ENCODE measurements at regions not wholly inside any gene's neighbourhood (a gene's known extent, or its start where the extent isn't known, plus 50 kb on each side); places are given as distances from the start of the nearest gene placed in this dataset.

DNA sequence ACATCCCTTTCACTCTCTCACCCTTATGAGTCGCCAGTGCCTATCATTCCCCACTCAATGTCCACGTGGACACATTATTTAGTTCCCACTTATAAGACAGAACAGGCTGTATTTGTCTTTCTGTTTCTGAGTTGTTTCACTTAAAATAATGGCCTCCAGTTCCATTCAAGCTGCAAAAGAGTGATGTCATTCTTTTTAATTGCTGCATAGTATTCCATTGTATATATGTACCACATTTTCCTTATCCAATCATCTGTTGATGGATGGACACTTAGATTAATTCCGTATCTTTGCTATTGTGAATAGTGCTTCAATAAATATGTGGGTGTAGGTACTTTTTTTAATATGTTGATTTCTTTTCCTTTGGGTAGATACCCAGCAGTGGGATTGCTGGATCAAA, 79.1 kb downstream of the ZNF365 start:
- H3K4me1 ChIP-seq (ENCODE audit: control insufficient read depth, insufficient read depth, low read length, poor library complexity, severe bottlenecking) = peaks cover 8% of the 10 kb centered on the region
- no peak overlapping the region for H3K27ac ChIP-seq (ENCODE audit: low read depth, low read length, severe bottlenecking)
- WGBS, 2 experiments (ENCODE audit: insufficient coverage in 2 of 2) = 86 to 88% methylated on average over 1 to 2 of the region's 3 CpGs
- no peaks in the 10 kb centered on the region for H3K36me3 ChIP-seq (ENCODE audit: control insufficient read depth, insufficient read depth, low read length)
- no peak overlapping the region for H3K4me3 ChIP-seq (ENCODE audit: extremely low read depth, insufficient read depth, low read length, poor library complexity, severe bottlenecking)
- H3K9me3 ChIP-seq (ENCODE audit: control insufficient read depth, low read length) = no peaks in the 10 kb centered on the region

- peak overlapping the region; percentile 46 for H3K27ac ChIP-seq (ENCODE audit: low read depth, low read length, severe bottlenecking)
- WGBS, 2 experiments (ENCODE audit: insufficient coverage in 2 of 2) = 80 to 86% methylated on average over 2 of the region's 3 CpGs
- H3K9me3 ChIP-seq (ENCODE audit: control insufficient read depth, low read length) = no peaks in the 10 kb centered on the region
- no peak overlapping the region for H3K4me3 ChIP-seq (ENCODE audit: extremely low read depth, insufficient read depth, low read length, poor library complexity, severe bottlenecking)
- peaks cover 8% of the 10 kb centered on the region for H3K4me1 ChIP-seq (ENCODE audit: control insufficient read depth, insufficient read depth, low read length, poor library complexity, severe bottlenecking)
- H3K36me3 ChIP-seq (ENCODE audit: control insufficient read depth, insufficient read depth, low read length) = no peaks in the 10 kb centered on the region
Measured at GRCh38 chr10:62454687-62455397, 80.7 kb downstream of the ZNF365 start.

DNA sequence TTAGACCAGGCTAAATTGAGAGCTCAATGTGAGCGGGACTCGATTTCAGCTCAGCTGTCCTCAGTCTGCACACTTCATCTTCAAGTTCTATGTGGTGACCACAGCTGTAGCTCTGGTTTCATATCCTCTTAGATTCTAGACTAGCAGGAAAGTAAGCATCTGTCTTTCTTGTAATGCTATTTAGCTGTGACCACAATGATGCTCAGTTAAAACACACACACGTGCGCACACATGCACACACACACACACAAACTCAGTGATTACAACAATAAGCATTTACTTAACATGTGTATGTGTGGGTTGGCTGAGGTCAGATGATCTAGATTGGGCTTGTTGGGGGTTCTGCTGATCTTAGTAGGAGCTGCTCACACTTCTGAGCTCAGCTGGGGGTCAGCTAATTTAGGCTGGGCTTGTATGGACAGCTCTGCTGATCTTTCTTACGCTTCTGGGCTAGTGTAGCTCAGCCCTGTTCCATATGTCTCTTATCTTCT, 82.5 kb downstream of the ZNF365 start:
- no peak overlapping the region for H3K4me3 ChIP-seq (ENCODE audit: extremely low read depth, insufficient read depth, low read length, poor library complexity, severe bottlenecking)
- WGBS, 2 experiments (ENCODE audit: insufficient coverage in 2 of 2) = 94 to 100% methylated on average over 3 of the region's 5 CpGs
- H3K4me1 ChIP-seq (ENCODE audit: control insufficient read depth, insufficient read depth, low read length, poor library complexity, severe bottlenecking) = peaks cover 8% of the 10 kb centered on the region
- H3K36me3 ChIP-seq (ENCODE audit: control insufficient read depth, insufficient read depth, low read length) = no peaks in the 10 kb centered on the region
- H3K27ac ChIP-seq (ENCODE audit: low read depth, low read length, severe bottlenecking) = no peak overlapping the region
- H3K9me3 ChIP-seq (ENCODE audit: control insufficient read depth, low read length) = no peaks in the 10 kb centered on the region

DNA sequence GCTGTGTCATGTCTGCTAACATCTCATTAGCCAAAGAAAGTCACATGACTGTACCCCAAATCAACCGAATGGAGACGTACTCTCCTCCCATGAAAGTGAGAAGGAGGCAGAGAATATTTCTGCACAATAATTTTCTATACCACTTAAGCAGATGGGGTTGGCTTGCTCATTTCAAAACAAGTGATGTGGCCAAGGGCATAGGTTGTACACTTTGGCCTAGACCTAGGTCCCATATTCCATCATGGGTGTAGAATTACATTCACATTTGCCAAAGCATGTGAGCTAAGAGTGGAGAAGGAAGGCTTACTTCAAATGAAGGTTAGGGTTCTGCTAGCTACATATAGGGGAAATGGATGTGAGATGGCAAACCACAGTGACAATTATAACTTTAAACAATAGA, 83.0 kb downstream of the ZNF365 start:
- Histone ChIP-seq H3K27ac (ENCODE audit: low read depth, low read length, severe bottlenecking) (no peak overlapping the region), H3K36me3 (ENCODE audit: control insufficient read depth, insufficient read depth, low read length) (no peaks in the 10 kb centered on the region), H3K4me1 (ENCODE audit: control insufficient read depth, insufficient read depth, low read length, poor library complexity, severe bottlenecking) (peaks cover 8% of the 10 kb centered on the region), H3K4me3 (ENCODE audit: extremely low read depth, insufficient read depth, low read length, poor library complexity, severe bottlenecking) (no peak overlapping the region), H3K9me3 (ENCODE audit: control insufficient read depth, low read length) (no peaks in the 10 kb centered on the region)
- 100% methylated on average over 1 of the region's 2 CpGs; no CpG with 5 or more reads in 1 of the 2 experiments for WGBS, 2 experiments (ENCODE audit: insufficient coverage in 2 of 2)

DNA sequence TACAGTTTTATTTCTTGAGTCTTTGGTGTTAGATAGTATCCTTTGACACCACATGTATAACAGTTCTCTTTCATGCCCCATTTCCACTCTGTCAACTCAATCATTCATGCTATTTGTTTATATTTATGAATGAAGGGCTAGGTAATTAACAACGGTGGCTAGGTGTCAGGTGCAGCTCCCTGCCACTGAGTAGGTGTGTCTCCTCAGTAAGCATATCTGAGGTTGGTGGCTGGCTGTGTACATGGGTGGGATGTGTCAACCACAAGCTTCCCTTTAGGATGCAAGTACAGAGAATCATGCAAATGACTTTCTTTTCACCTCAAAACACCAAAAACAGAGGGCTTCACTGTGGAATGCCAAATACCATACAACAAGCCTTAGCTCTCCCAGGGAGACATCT, 83.4 kb downstream of the ZNF365 start:
- 60 to 86% methylated on average over 1 of the region's 1 CpG for WGBS, 2 experiments (ENCODE audit: insufficient coverage in 2 of 2)
- Histone ChIP-seq H3K4me1 (ENCODE audit: control insufficient read depth, insufficient read depth, low read length, poor library complexity, severe bottlenecking) (peaks cover 8% of the 10 kb centered on the region), H3K4me3 (ENCODE audit: extremely low read depth, insufficient read depth, low read length, poor library complexity, severe bottlenecking) (no peak overlapping the region), H3K27ac (ENCODE audit: low read depth, low read length, severe bottlenecking) (no peak overlapping the region), H3K9me3 (ENCODE audit: control insufficient read depth, low read length) (no peaks in the 10 kb centered on the region), H3K36me3 (ENCODE audit: control insufficient read depth, insufficient read depth, low read length) (no peaks in the 10 kb centered on the region)

DNA sequence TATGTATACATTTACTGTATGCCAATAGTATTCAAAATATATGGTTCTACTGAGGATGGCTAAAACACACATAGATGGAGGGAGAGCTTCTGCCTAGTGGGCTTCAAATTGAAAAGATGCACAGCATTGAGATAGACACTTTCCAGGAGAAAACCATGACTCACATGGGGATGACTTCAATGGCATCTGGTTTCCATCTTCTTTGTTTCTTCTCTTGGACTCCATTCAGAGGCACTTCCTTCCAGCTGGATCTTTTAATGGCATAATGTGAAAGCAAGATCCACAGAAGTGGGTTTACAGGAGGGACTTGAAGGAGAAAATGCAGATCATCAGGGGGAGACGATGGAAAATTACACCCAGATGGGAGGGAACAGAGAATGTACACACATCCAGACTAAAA, 84.9 kb downstream of the ZNF365 start:
- WGBS, 2 experiments (ENCODE audit: insufficient coverage in 2 of 2) = no CpG with 5 or more reads among the region's 1 CpG
- H3K36me3 ChIP-seq (ENCODE audit: control insufficient read depth, insufficient read depth, low read length) = no peaks in the 10 kb centered on the region
- H3K9me3 ChIP-seq (ENCODE audit: control insufficient read depth, low read length) = no peaks in the 10 kb centered on the region
- H3K27ac ChIP-seq (ENCODE audit: low read depth, low read length, severe bottlenecking) = peak overlapping the region; percentile 16
- H3K4me1 ChIP-seq (ENCODE audit: control insufficient read depth, insufficient read depth, low read length, poor library complexity, severe bottlenecking) = peaks cover 8% of the 10 kb centered on the region
- H3K4me3 ChIP-seq (ENCODE audit: extremely low read depth, insufficient read depth, low read length, poor library complexity, severe bottlenecking) = no peak overlapping the region

DNA sequence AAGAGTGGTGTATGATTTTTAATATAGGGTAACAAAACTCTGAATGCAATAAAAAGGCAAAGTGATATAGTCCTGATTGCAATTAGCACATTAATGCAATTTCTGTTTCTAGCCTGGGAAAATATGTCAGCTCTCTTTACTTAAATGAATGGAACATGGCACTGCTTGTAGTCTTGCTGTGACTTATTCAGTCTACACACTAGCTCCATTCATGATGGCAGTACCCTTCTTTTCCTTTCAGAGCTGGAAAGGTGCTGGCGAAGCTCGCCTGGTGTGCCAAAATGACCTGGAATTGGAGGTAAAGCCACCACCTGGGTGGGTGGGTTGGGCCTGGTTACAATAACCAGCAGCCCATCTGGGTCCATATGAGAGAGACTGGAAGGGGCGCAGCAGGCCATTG, 85.3 kb downstream of the ZNF365 start:
- Histone ChIP-seq H3K9me3 (ENCODE audit: control insufficient read depth, low read length) (no peaks in the 10 kb centered on the region), H3K4me1 (ENCODE audit: control insufficient read depth, insufficient read depth, low read length, poor library complexity, severe bottlenecking) (peaks cover 6% of the 10 kb centered on the region), H3K4me3 (ENCODE audit: extremely low read depth, insufficient read depth, low read length, poor library complexity, severe bottlenecking) (no peak overlapping the region), H3K36me3 (ENCODE audit: control insufficient read depth, insufficient read depth, low read length) (no peaks in the 10 kb centered on the region), H3K27ac (ENCODE audit: low read depth, low read length, severe bottlenecking) (peak overlapping the region; percentile 16)
- WGBS, 2 experiments (ENCODE audit: insufficient coverage in 2 of 2) = 80 to 83% methylated on average over 1 of the region's 3 CpGs

- Histone ChIP-seq H3K36me3 (ENCODE audit: control insufficient read depth, insufficient read depth, low read length) (no peaks in the 10 kb centered on the region), H3K27ac (ENCODE audit: low read depth, low read length, severe bottlenecking) (no peak overlapping the region), H3K4me3 (ENCODE audit: extremely low read depth, insufficient read depth, low read length, poor library complexity, severe bottlenecking) (no peak overlapping the region), H3K9me3 (ENCODE audit: control insufficient read depth, low read length) (peaks cover 5% of the 10 kb centered on the region), H3K4me1 (ENCODE audit: control insufficient read depth, insufficient read depth, low read length, poor library complexity, severe bottlenecking) (no peaks in the 10 kb centered on the region)
- WGBS, 2 experiments (ENCODE audit: insufficient coverage in 2 of 2) = 86 to 100% methylated on average over 1 of the region's 2 CpGs
Measured at GRCh38 chr10:62460393-62460792, 86.2 kb downstream of the ZNF365 start.

GRCh38 chr10:62461120-62461519, 87.0 kb downstream of the ZNF365 start:
- 95% methylated on average over 6 of the region's 8 CpGs; no CpG with 5 or more reads in 1 of the 2 experiments for WGBS, 2 experiments (ENCODE audit: insufficient coverage in 2 of 2)
- Histone ChIP-seq H3K27ac (ENCODE audit: low read depth, low read length, severe bottlenecking) (no peak overlapping the region), H3K36me3 (ENCODE audit: control insufficient read depth, insufficient read depth, low read length) (no peaks in the 10 kb centered on the region), H3K9me3 (ENCODE audit: control insufficient read depth, low read length) (peaks cover 11% of the 10 kb centered on the region), H3K4me3 (ENCODE audit: extremely low read depth, insufficient read depth, low read length, poor library complexity, severe bottlenecking) (no peak overlapping the region), H3K4me1 (ENCODE audit: control insufficient read depth, insufficient read depth, low read length, poor library complexity, severe bottlenecking) (no peaks in the 10 kb centered on the region)

GRCh38 chr10:62462461-62462860, 88.3 kb downstream of the ZNF365 start:
- no peaks in the 10 kb centered on the region for H3K4me1 ChIP-seq (ENCODE audit: control insufficient read depth, insufficient read depth, low read length, poor library complexity, severe bottlenecking)
- WGBS, 2 experiments (ENCODE audit: insufficient coverage in 2 of 2) = 100% methylated on average over 1 of the region's 1 CpG; no CpG with 5 or more reads in 1 of the 2 experiments
- peaks cover 11% of the 10 kb centered on the region for H3K9me3 ChIP-seq (ENCODE audit: control insufficient read depth, low read length)
- no peaks in the 10 kb centered on the region for H3K36me3 ChIP-seq (ENCODE audit: control insufficient read depth, insufficient read depth, low read length)
- no peak overlapping the region for H3K27ac ChIP-seq (ENCODE audit: low read depth, low read length, severe bottlenecking)
- no peak overlapping the region for H3K4me3 ChIP-seq (ENCODE audit: extremely low read depth, insufficient read depth, low read length, poor library complexity, severe bottlenecking)

- H3K36me3 ChIP-seq (ENCODE audit: control insufficient read depth, insufficient read depth, low read length) = no peaks in the 10 kb centered on the region
- H3K4me1 ChIP-seq (ENCODE audit: control insufficient read depth, insufficient read depth, low read length, poor library complexity, severe bottlenecking) = no peaks in the 10 kb centered on the region
- H3K9me3 ChIP-seq (ENCODE audit: control insufficient read depth, low read length) = peaks cover 11% of the 10 kb centered on the region
- no peak overlapping the region for H3K27ac ChIP-seq (ENCODE audit: low read depth, low read length, severe bottlenecking)
- WGBS, 2 experiments (ENCODE audit: insufficient coverage in 2 of 2) = 69 to 90% methylated on average over 1 to 2 of the region's 3 CpGs
- H3K4me3 ChIP-seq (ENCODE audit: extremely low read depth, insufficient read depth, low read length, poor library complexity, severe bottlenecking) = no peak overlapping the region
Measured at GRCh38 chr10:62463364-62463763, 89.2 kb downstream of the ZNF365 start.

All from mesodermal cell (in vitro differentiated cells).